HCT116 (cell line): ENCODE measurements at regions not wholly inside any gene's neighbourhood (a gene's known extent, or its start where the extent isn't known, plus 50 kb on each side); places are given as distances from the start of the nearest gene placed in this dataset.

Source experiments
- CEBPB ChIP-seq: IDR thresholded peaks from 2 replicates; pipeline ENCODE4 v1.6.1; 2012; ENCODE audit warnings: low read depth
- CTCF ChIP-seq, 3 experiments: fragments of 200-600 bp in 1 of 3; sonication (generic) in 1 of 3; IDR thresholded peaks in 2 of 3; conservative IDR thresholded peaks in 1 of 3; 2 replicates each; pipeline ENCODE4 v1.5.1; 2012 to 2017; ENCODE audit warnings: low read depth in 2 of 3, low read length in 2 of 3, antibody characterized with exemption in 1 of 3, borderline replicate concordance in 1 of 3, control low read depth in 1 of 3, mild to moderate bottlenecking in 1 of 3, mixed read lengths in 1 of 3, mixed run types in 1 of 3, moderate library complexity in 1 of 3; ENCODE audit not compliant: insufficient read depth in 1 of 3
- EGR1 ChIP-seq: IDR thresholded peaks from 2 replicates; pipeline ENCODE4 v1.6.1; 2012; ENCODE audit warnings: low read depth
- EZH2 ChIP-seq: fragments of 200-600 bp; sonication (generic); IDR thresholded peaks from 2 replicates; pipeline ENCODE4 v1.6.1; 2017; ENCODE audit warnings: antibody characterized with exemption, mixed run types
- POLR2A ChIP-seq: IDR thresholded peaks from 2 replicates; pipeline ENCODE4 v1.7.0; 2011; ENCODE audit warnings: borderline replicate concordance; ENCODE audit not compliant: insufficient read depth, insufficient read length; ENCODE audit errors: extremely low read depth
- REST ChIP-seq: IDR thresholded peaks from 2 replicates; pipeline ENCODE4 v1.6.1; 2012; ENCODE audit warnings: low read depth
- SRF ChIP-seq: IDR thresholded peaks from 2 replicates; pipeline ENCODE4 v1.6.1; 2012; ENCODE audit warnings: low read depth
- YY1 ChIP-seq: IDR thresholded peaks from 2 replicates; pipeline ENCODE4 v1.6.1; 2011; ENCODE audit warnings: low read length, low read depth, moderate library complexity, mild to moderate bottlenecking; ENCODE audit not compliant: insufficient replicate concordance; ENCODE audit errors: extremely low read depth

- TF ChIP-seq CTCF (IDR thresholded peaks at IDR 0.05 in 2 of 3, conservative IDR thresholded peaks at IDR 0.05 in 1 of 3; ENCODE audit: borderline replicate concordance in 1 of 3, insufficient read depth in 1 of 3, low read depth in 2 of 3, low read length in 2 of 3) (no peak), YY1 (no peak), POLR2A (no peak), SRF (no peak), EGR1 (no peak), EZH2 (no peak), REST (no peak), CEBPB (no peak)
These were observed 285.8 kb downstream of the DIPK2A start for GRCh38 chr3:144257381-144257780.
